HUES48 (cell line): ENCODE measurements at regions not wholly inside any gene's neighbourhood (a gene's known extent, or its start where the extent isn't known, plus 50 kb on each side); places are given as distances from the start of the nearest gene placed in this dataset.

Experiments used
- H3K27ac ChIP-seq: one replicate; pipeline ENCODE4 v1.7.0; 2013; ENCODE audit warnings: low read depth, low read length, inconsistent platforms
- H3K27me3 ChIP-seq: 2 replicates; pipeline ENCODE4 v1.6.1; 2013; ENCODE audit warnings: mild to moderate bottlenecking, low read length; ENCODE audit not compliant: control insufficient read depth, insufficient read depth
- H3K36me3 ChIP-seq: 2 replicates; pipeline ENCODE4 v1.6.1; 2013; ENCODE audit warnings: low read length; ENCODE audit not compliant: control insufficient read depth, insufficient read depth
- H3K4me1 ChIP-seq: 2 replicates; pipeline ENCODE4 v1.6.1; 2013; ENCODE audit warnings: mild to moderate bottlenecking, low read length; ENCODE audit not compliant: control insufficient read depth, insufficient read depth
- H3K4me3 ChIP-seq: 2 replicates; pipeline ENCODE4 v1.5.1; 2013; ENCODE audit warnings: mild to moderate bottlenecking, low read depth, low read length
- H3K9ac ChIP-seq: 2 replicates; pipeline ENCODE4 v1.6.1; 2013; ENCODE audit warnings: mild to moderate bottlenecking, low read depth, low read length, moderate library complexity
- H3K9me3 ChIP-seq: 2 replicates; pipeline ENCODE4 v1.6.1; 2013; ENCODE audit warnings: low read length; ENCODE audit not compliant: control insufficient read depth, insufficient read depth

DNA sequence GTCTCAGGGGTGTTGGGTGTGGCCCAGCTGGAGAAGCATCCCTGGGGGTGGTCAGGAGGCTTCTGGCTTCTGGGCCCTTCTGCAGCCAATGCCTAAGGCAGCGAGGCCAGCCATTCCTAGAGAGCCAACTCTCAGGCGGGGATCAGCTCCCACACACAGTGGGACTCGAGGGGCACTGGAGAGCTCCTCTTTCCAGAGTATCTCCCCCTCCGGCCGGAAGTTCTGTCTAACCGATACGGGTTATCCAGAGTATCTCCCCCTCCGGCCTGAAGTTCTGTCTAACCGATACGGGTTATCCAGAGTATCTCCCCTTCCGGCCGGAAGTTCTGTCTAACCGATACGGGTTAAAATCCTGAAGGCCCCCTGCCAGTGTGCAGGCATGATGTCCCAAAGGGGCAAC, 71.2 kb upstream of the B3GAT1 start:
- no peak overlapping the region for H3K9ac ChIP-seq

DNA sequence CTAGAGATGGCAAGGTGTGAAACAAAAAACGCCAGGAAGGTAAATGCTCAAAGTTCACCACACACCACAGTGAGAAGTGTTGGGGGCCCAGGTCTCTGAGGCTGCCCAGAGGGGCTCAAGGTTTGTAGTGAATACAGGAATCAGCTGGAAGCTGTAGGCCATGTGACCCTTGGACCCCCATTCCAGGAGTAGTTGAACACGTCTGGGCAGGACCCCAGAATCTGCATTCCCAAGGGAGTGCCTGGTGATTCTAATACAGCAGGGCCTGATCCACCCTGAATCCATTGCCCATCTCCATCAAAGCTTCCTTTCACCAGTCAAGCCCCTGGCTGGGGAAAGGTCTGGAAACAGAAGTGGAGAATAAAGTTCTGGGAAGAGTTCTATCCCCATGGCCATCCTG, 70.8 kb upstream of the B3GAT1 start:
- peaks cover 6% of the 10 kb centered on the region for H3K4me1 ChIP-seq
- no peak overlapping the region for H3K9ac ChIP-seq

More for the DNA sequence above, 71.2 kb upstream of the B3GAT1 start:
- H3K4me1 ChIP-seq: peaks cover 2% of the 10 kb centered on the region; the same call in 1 of the 2 replicates
- no peaks in the 10 kb centered on the region; the same call in 1 of the 2 replicates for H3K27me3 ChIP-seq
- no peaks in the 10 kb centered on the region for H3K36me3 ChIP-seq
- no peak overlapping the region for H3K4me3 ChIP-seq
- H3K9me3 ChIP-seq: no peaks in the 10 kb centered on the region
- no peak overlapping the region for H3K27ac ChIP-seq

GRCh38 chr11:134481933-134482527, 70.0 kb upstream of the B3GAT1 start:
- H3K27me3 ChIP-seq: no peaks in the 10 kb centered on the region; the same call in 1 of the 2 replicates
- no peaks in the 10 kb centered on the region for H3K9me3 ChIP-seq

More for the DNA sequence above, 70.8 kb upstream of the B3GAT1 start:
- no peak overlapping the region for H3K4me3 ChIP-seq
- H3K36me3 ChIP-seq: no peaks in the 10 kb centered on the region
- H3K9me3 ChIP-seq: no peaks in the 10 kb centered on the region
- H3K27me3 ChIP-seq: no peaks in the 10 kb centered on the region; the same call in 1 of the 2 replicates
- H3K27ac ChIP-seq: no peak overlapping the region

DNA sequence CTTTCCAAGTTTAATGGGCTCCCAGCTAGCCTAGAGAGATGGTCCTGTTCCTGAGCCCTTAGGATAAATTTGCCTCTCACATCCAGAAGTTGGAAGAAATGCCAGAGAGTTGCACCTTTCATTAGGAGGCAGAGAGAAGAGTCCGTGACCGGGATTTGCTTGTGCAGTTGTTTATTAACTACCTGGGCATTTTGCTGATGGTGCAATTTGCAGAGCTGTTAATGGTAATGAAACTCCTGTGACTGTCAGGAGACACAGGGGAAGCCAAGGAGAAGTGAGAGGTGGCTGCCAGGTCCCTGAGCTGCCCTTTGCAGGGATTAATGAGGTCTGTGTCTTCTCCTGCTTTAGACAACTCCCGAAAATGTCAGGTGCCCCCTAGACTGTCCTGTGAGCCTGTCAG, 69.1 kb upstream of the B3GAT1 start:
- Histone ChIP-seq H3K4me1 (peaks cover 20% of the 10 kb centered on the region), H3K27me3 (no peaks in the 10 kb centered on the region; the same call in 1 of the 2 replicates), H3K4me3 (no peak overlapping the region)

More at GRCh38 chr11:134481933-134482527, 70.0 kb upstream of the B3GAT1 start:
- H3K4me1 ChIP-seq: peaks cover 14% of the 10 kb centered on the region
- H3K36me3 ChIP-seq: no peaks in the 10 kb centered on the region
- H3K27ac ChIP-seq: no peak overlapping the region
- H3K4me3 ChIP-seq: no peak overlapping the region
- H3K9ac ChIP-seq: no peak overlapping the region

GRCh38 chr11:134480136-134480712, 68.2 kb upstream of the B3GAT1 start:
- no peak overlapping the region for H3K9ac ChIP-seq
- no peaks in the 10 kb centered on the region for H3K36me3 ChIP-seq
- no peak overlapping the region for H3K4me3 ChIP-seq
- H3K9me3 ChIP-seq: no peaks in the 10 kb centered on the region
- H3K27me3 ChIP-seq: no peaks in the 10 kb centered on the region; the same call in 1 of the 2 replicates
- H3K4me1 ChIP-seq: peaks cover 20% of the 10 kb centered on the region
- H3K27ac ChIP-seq: no peak overlapping the region

More for the DNA sequence above, 69.1 kb upstream of the B3GAT1 start:
- no peaks in the 10 kb centered on the region for H3K36me3 ChIP-seq
- H3K27ac ChIP-seq: no peak overlapping the region
- H3K9me3 ChIP-seq: no peaks in the 10 kb centered on the region
- H3K9ac ChIP-seq: no peak overlapping the region

DNA sequence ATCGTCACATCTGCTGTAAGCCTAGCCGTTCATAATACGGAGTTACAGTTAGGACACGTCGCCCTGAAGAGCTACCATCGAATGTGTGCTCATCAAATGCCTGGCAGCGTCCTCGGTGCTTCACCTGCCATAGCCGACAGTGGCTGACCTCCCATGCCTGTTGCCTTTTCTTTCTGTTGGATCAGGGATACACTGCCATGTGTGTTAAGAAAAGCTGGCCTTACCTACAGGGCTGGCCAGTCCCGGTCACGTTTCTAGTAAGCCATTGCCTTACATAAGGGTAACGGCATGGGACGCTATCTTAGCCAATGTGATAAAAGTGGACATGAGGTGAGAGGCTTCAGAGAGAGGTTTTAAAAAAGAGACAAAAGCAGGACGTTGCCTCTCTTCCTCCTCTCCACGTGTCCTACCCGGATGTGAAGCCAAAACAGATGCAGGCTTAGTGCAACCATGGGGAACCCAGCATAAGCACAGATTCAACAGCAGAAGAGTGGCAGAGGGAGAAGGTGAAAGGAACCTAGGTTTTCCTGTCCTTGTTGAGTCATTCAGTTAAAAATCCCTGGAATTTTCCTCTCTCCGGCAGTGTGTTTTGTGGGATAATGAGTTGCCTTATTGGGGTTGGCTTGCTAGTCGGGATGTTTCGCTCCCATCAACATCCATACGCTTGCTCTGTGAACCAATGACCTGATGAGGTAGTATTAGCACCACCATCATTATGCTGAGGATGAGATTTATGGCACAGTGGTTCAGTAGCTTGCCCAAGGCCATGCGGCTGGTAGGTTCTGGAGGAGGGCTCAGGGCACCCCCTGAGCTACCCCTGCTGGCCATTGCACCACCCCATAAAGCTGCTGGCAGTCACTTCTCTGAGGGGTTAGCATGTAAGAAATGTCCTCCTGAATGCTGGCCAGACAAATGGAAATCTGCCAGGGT, 67.4 kb upstream of the B3GAT1 start:
- Histone ChIP-seq H3K9ac (no peak overlapping the region), H3K36me3 (no peaks in the 10 kb centered on the region), H3K4me1 (peaks cover 20% of the 10 kb centered on the region), H3K4me3 (no peak overlapping the region), H3K27me3 (no peaks in the 10 kb centered on the region; the same call in 1 of the 2 replicates), H3K9me3 (no peaks in the 10 kb centered on the region), H3K27ac (no peak overlapping the region)

- Histone ChIP-seq H3K4me1 (peaks cover 20% of the 10 kb centered on the region), H3K36me3 (no peaks in the 10 kb centered on the region), H3K27ac (no peak overlapping the region), H3K27me3 (no peaks in the 10 kb centered on the region; the same call in 1 of the 2 replicates), H3K9me3 (no peaks in the 10 kb centered on the region), H3K4me3 (no peak overlapping the region), H3K9ac (no peak overlapping the region)
Observed at GRCh38 chr11:134478611-134479010, 66.6 kb upstream of the B3GAT1 start.

GRCh38 chr11:134478176-134478575, 66.1 kb upstream of the B3GAT1 start:
- peaks cover 20% of the 10 kb centered on the region for H3K4me1 ChIP-seq
- H3K9me3 ChIP-seq: no peaks in the 10 kb centered on the region
- H3K27ac ChIP-seq: no peak overlapping the region
- H3K9ac ChIP-seq: no peak overlapping the region
- H3K36me3 ChIP-seq: no peaks in the 10 kb centered on the region
- no peaks in the 10 kb centered on the region; the same call in 1 of the 2 replicates for H3K27me3 ChIP-seq
- H3K4me3 ChIP-seq: no peak overlapping the region

GRCh38 chr11:134477486-134477885, 65.4 kb upstream of the B3GAT1 start:
- Histone ChIP-seq H3K27ac (no peak overlapping the region), H3K27me3 (no peaks in the 10 kb centered on the region; the same call in 1 of the 2 replicates), H3K4me3 (no peak overlapping the region), H3K4me1 (peaks cover 20% of the 10 kb centered on the region), H3K9me3 (no peaks in the 10 kb centered on the region), H3K36me3 (no peaks in the 10 kb centered on the region), H3K9ac (no peak overlapping the region)

- Histone ChIP-seq H3K4me1 (peaks cover 20% of the 10 kb centered on the region), H3K27me3 (no peaks in the 10 kb centered on the region; the same call in 1 of the 2 replicates), H3K9ac (no peak overlapping the region), H3K36me3 (no peaks in the 10 kb centered on the region), H3K9me3 (no peaks in the 10 kb centered on the region), H3K27ac (no peak overlapping the region), H3K4me3 (no peak overlapping the region)
Observed at GRCh38 chr11:134476435-134477021, 64.5 kb upstream of the B3GAT1 start.
